ENCODE measurements at regions not wholly inside any gene's neighbourhood (a gene's known extent, or its start where the extent isn't known, plus 50 kb on each side); places are given as distances from the start of the nearest gene placed in this dataset.

GRCh38 chr3:73140772-73141442, 79.4 kb downstream of the EBLN2 start:
- H3K27ac ChIP-seq (ENCODE audit: low read depth, low read length), result no peak overlapping the region
- DNase-seq (ENCODE audit: low read depth, low spot score), result no peak
- no peaks in the 10 kb centered on the region for H3K9me3 ChIP-seq (ENCODE audit: control insufficient read depth, insufficient read depth, low read length)
- H3K27me3 ChIP-seq (ENCODE audit: control insufficient read depth, insufficient read depth, low read length), result peaks cover 5% of the 10 kb centered on the region
- ChIA-PET CTCF (no interaction called here), POLR2A (interaction anchor here (0.5 kb wide), 1 partner anchor 27 kb away, joined by 7 read pairs; no protein-coding TSS in a partner anchor)
- no peak for TF ChIP-seq CTCF (IDR thresholded peaks at IDR 0.05; ENCODE audit: low read depth, low read length)
- no peak overlapping the region for H3K4me3 ChIP-seq (ENCODE audit: low read depth, low read length)

- Histone ChIP-seq H3K27me3 (ENCODE audit: control insufficient read depth, insufficient read depth, low read length) (peaks cover 5% of the 10 kb centered on the region), H3K27ac (ENCODE audit: low read depth, low read length) (no peak overlapping the region), H3K4me3 (ENCODE audit: low read depth, low read length) (no peak overlapping the region), H3K9me3 (ENCODE audit: control insufficient read depth, insufficient read depth, low read length) (no peaks in the 10 kb centered on the region)
- ChIA-PET POLR2A (no interaction called here), CTCF (no interaction called here)
- TF ChIP-seq CTCF (IDR thresholded peaks at IDR 0.05; ENCODE audit: low read depth, low read length), result no peak
- no peak for DNase-seq (ENCODE audit: low read depth, low spot score)
These were observed 80.1 kb downstream of the EBLN2 start for GRCh38 chr3:73141525-73141924.

DNA sequence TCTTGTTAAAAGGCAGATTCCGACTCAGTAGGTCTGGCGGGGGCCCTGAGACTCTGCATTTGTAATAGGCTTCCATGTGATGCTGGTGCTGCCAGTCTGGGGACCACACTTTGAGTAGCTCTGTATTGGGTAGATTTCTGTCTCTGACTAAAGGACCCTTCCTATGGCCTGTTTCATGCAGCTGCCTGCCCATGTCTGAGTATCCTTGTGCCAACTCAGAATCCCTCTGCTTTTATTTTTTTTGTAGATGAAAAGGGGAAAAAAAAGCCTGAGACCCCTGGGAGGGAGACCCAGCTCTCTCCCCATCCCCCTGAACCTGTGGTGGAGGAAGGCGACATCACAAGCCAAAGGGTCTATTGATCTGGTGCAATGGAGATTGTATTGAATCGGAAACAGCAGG, 81.9 kb downstream of the EBLN2 start:
- Histone ChIP-seq H3K4me3 (ENCODE audit: low read depth, low read length) (no peak overlapping the region), H3K27me3 (ENCODE audit: control insufficient read depth, insufficient read depth, low read length) (peaks cover 4% of the 10 kb centered on the region), H3K9me3 (ENCODE audit: control insufficient read depth, insufficient read depth, low read length) (no peaks in the 10 kb centered on the region), H3K27ac (ENCODE audit: low read depth, low read length) (no peak overlapping the region)
- DNase-seq (ENCODE audit: low read depth, low spot score), result no peak
- TF ChIP-seq CTCF (IDR thresholded peaks at IDR 0.05; ENCODE audit: low read depth, low read length), result no peak
- CTCF ChIA-PET, result no interaction called here
- POLR2A ChIA-PET, result no interaction called here

DNA sequence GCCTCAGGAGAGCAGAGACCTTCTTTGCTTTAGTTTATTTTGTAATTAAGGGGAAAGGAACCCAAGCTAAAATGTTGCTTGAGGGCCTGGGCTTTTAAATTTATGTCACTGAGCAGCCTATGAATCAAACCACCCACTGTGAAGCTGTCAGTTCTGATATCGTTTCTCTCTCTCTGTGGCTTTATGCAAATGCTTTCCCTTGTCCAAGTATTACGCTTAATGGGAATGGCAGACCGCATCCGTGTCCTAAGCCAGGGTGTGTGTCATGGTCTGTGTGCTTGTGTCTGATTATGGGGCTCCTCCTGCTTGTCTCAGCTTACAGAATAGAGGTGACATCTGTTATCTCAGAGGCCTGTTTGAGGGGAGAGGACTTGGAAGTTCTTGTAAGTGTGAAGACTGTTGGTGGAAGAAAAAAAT, 82.4 kb downstream of the EBLN2 start:
- H3K9me3 ChIP-seq (ENCODE audit: control insufficient read depth, insufficient read depth, low read length), result no peaks in the 10 kb centered on the region
- peaks cover 2% of the 10 kb centered on the region for H3K27me3 ChIP-seq (ENCODE audit: control insufficient read depth, insufficient read depth, low read length)
- TF ChIP-seq CTCF (IDR thresholded peaks at IDR 0.05; ENCODE audit: low read depth, low read length), result no peak
- DNase-seq (ENCODE audit: low read depth, low spot score), result no peak
- H3K27ac ChIP-seq (ENCODE audit: low read depth, low read length), result no peak overlapping the region
- POLR2A ChIA-PET, result no interaction called here
- CTCF ChIA-PET, result no interaction called here
- no peak overlapping the region for H3K4me3 ChIP-seq (ENCODE audit: low read depth, low read length)

DNA sequence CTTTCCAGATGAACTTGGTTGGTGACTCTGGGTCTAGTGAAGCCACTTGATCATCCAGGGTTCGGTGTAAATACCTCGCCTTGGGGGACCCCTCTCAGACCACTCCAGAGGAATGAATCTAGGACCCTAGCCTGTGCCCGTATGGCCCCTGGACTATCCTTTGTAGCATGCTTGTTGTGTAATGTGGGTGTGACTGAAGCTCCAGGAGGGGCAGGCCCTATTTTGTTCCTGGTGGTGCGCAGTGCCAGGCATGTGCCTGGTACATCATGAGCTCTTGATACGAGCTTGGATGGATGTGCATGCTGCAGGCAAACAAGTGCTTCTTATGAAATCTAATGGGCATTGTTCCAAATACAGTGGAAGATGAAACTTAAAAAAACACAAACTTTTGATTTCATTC, 82.8 kb downstream of the EBLN2 start:
- CTCF ChIA-PET, result no interaction called here
- H3K9me3 ChIP-seq (ENCODE audit: control insufficient read depth, insufficient read depth, low read length), result no peaks in the 10 kb centered on the region
- H3K27ac ChIP-seq (ENCODE audit: low read depth, low read length), result no peak overlapping the region
- DNase-seq (ENCODE audit: low read depth, low spot score), result no peak
- no peak overlapping the region for H3K4me3 ChIP-seq (ENCODE audit: low read depth, low read length)
- POLR2A ChIA-PET, result no interaction called here
- no peak for TF ChIP-seq CTCF (IDR thresholded peaks at IDR 0.05; ENCODE audit: low read depth, low read length)
- peaks cover 2% of the 10 kb centered on the region for H3K27me3 ChIP-seq (ENCODE audit: control insufficient read depth, insufficient read depth, low read length)
